ENCODE measurements at regions not wholly inside any gene's neighbourhood (a gene's known extent, or its start where the extent isn't known, plus 50 kb on each side); places are given as distances from the start of the nearest gene placed in this dataset.
"Not testable (repeated sequence)": the region's sequence is repeated elsewhere in the genome, so short reads cannot be mapped to it uniquely, and the experiment has no call there.

DNA sequence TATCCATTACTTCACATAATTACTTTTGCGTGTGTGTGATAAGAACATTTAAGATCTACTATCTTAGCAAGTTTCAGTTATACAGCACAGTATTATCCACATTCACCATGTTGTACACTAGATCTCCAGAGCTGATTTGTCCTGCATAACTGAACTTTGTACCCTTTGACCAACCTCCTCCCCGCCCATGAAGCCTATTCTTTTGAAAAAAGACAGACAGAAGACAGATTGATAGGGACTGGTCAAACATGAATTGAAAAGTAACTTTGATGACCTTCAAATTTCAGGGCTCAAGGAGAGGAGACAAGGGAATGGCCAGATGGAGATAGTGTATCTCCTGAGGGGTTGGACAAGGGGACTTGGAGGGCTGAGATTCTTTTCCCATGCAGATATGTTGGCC is 96.3 kb downstream of the CMC2 start:
- peaks cover 30% of the 10 kb centered on the region for H3K9me3 Mint-ChIP-seq

DNA sequence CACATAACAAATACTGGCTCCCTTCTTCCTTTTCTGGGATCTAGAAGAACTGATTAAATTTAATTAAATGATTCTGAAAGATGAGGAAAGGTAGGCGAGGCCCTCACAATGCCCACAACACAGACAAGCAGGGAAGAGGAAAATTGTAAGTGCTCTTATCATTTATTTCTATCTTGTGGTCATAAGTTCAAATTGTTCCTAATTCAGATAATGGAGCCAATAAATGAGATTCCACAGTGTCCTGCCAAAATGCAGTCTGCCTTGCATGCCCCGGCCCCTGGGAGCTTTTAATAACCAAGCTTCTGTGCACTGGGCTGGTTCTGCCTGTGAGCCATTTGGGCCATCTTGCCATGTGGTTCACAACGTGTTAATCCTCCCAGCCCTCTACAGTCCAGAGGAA is 97.0 kb downstream of the CMC2 start:
- DNase-seq (ENCODE audit: low spot score) (no peak), ATAC-seq (no peak)
- no peak overlapping the region for H3K27ac Mint-ChIP-seq
- peaks cover 27% of the 10 kb centered on the region for H3K9me3 Mint-ChIP-seq
- H3K4me1 Mint-ChIP-seq = no peaks in the 10 kb centered on the region
- H3K36me3 Mint-ChIP-seq = 0 out of 2 replicates have a peak, but pooled peaks cover 3% of the 10 kb centered on the region
- ChIA-PET POLR2A (interaction anchor here (0.6 kb wide), 1 partner anchor 10 kb away, joined by 4 read pairs; no protein-coding TSS in a partner anchor), CTCF (interaction anchor here (1.5 kb wide), 1 partner anchor 15 kb away, joined by 4 read pairs; no protein-coding TSS in a partner anchor)
- no peak overlapping the region for H3K4me3 Mint-ChIP-seq
- H3K27me3 Mint-ChIP-seq (ENCODE audit: low read depth) = no peaks in the 10 kb centered on the region
- TF ChIP-seq, protein P1, sequence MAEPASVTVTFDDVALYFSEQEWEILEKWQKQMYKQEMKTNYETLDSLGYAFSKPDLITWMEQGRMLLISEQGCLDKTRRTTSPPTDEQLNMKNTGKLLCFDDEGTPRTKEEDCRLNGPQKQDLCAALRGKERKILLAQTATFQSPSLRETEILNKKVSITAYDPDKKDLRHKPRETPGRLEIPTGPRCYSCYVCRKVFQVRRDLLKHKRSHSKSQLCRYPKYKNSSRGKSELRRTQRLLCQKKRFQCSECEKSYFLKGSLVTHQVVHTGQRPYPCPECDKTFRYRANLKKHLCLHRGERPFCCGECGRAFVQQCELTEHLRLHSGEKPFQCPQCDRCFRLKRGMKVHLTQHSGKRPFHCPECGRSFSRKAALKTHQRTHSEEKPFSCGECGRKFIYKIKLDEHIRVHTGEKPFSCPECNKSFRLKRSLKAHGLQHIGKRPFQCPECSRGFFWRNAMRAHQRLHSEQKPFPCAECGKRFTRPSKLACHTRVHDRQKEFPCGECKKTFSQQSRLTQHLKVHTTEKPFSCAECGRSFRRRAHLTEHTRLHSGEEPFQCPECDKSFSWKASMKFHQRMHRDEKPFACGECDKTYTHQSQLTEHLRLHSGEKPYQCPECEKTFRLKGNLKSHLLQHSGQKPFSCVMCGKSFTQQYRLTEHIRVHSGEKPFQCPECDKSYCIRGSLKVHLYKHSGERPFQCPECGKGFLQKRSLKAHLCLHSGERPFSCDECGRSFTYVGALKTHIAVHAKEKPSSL (CRISPR knock-in tag; conservative IDR thresholded peaks at IDR 0.05) = no peak
- TF ChIP-seq GABPB1 (CRISPR knock-in tag; IDR thresholded peaks at IDR 0.05) = no peak
- no peak for TF ChIP-seq OVOL2 (CRISPR knock-in tag; IDR thresholded peaks at IDR 0.05; ENCODE audit: borderline replicate concordance)
- TF ChIP-seq, protein P2, sequence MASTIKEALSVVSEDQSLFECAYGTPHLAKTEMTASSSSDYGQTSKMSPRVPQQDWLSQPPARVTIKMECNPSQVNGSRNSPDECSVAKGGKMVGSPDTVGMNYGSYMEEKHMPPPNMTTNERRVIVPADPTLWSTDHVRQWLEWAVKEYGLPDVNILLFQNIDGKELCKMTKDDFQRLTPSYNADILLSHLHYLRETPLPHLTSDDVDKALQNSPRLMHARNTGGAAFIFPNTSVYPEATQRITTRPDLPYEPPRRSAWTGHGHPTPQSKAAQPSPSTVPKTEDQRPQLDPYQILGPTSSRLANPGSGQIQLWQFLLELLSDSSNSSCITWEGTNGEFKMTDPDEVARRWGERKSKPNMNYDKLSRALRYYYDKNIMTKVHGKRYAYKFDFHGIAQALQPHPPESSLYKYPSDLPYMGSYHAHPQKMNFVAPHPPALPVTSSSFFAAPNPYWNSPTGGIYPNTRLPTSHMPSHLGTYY (CRISPR knock-in tag; IDR thresholded peaks at IDR 0.05) = no peak
- TF ChIP-seq NFATC4 (CRISPR knock-in tag; IDR thresholded peaks at IDR 0.05) = no peak
- TF ChIP-seq GRHL2 (CRISPR knock-in tag; IDR thresholded peaks at IDR 0.05; ENCODE audit: insufficient replicate concordance, severe bottlenecking) = no peak
- TF ChIP-seq, protein P3, sequence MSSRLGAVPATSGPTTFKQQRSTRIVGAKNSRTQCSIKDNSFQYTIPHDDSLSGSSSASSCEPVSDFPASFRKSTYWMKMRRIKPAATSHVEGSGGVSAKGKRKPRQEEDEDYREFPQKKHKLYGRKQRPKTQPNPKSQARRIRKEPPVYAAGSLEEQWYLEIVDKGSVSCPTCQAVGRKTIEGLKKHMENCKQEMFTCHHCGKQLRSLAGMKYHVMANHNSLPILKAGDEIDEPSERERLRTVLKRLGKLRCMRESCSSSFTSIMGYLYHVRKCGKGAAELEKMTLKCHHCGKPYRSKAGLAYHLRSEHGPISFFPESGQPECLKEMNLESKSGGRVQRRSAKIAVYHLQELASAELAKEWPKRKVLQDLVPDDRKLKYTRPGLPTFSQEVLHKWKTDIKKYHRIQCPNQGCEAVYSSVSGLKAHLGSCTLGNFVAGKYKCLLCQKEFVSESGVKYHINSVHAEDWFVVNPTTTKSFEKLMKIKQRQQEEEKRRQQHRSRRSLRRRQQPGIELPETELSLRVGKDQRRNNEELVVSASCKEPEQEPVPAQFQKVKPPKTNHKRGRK (CRISPR knock-in tag; IDR thresholded peaks at IDR 0.05; ENCODE audit: borderline replicate concordance) = no peak
- no peak for TF ChIP-seq NR3C1 (CRISPR knock-in tag; conservative IDR thresholded peaks at IDR 0.05; ENCODE audit: low read depth)
- TF ChIP-seq IRF2 (CRISPR knock-in tag; IDR thresholded peaks at IDR 0.05; ENCODE audit: borderline replicate concordance, low read depth) = no peak
- TF ChIP-seq PRRX2 (CRISPR knock-in tag; IDR thresholded peaks at IDR 0.05) = no peak

More for the DNA sequence above, 96.3 kb downstream of the CMC2 start:
- ChIA-PET POLR2A (no interaction called here), CTCF (interaction anchor here (1.5 kb wide), 1 partner anchor 14 kb away, joined by 4 read pairs; no protein-coding TSS in a partner anchor)
- Mint-ChIP-seq H3K27ac (no peak overlapping the region), H3K4me1 (no peaks in the 10 kb centered on the region), H3K4me3 (no peak overlapping the region), H3K36me3 (0 out of 2 replicates have a peak, but pooled peaks cover 3% of the 10 kb centered on the region), H3K27me3 (ENCODE audit: low read depth) (no peaks in the 10 kb centered on the region)
- ATAC-seq = no peak
- DNase-seq (ENCODE audit: low spot score) = no peak
- TF ChIP-seq ZNF121 (CRISPR knock-in tag; IDR thresholded peaks at IDR 0.05) (no peak), ETV6 (CRISPR knock-in tag; IDR thresholded peaks at IDR 0.05) (no peak), NR3C1 (CRISPR knock-in tag; conservative IDR thresholded peaks at IDR 0.05; ENCODE audit: low read depth) (no peak), SMAD3 (CRISPR knock-in tag; IDR thresholded peaks at IDR 0.05; ENCODE audit: borderline replicate concordance) (no peak), ZNF423 (CRISPR knock-in tag; IDR thresholded peaks at IDR 0.05) (no peak)
- TF ChIP-seq, protein P4, sequence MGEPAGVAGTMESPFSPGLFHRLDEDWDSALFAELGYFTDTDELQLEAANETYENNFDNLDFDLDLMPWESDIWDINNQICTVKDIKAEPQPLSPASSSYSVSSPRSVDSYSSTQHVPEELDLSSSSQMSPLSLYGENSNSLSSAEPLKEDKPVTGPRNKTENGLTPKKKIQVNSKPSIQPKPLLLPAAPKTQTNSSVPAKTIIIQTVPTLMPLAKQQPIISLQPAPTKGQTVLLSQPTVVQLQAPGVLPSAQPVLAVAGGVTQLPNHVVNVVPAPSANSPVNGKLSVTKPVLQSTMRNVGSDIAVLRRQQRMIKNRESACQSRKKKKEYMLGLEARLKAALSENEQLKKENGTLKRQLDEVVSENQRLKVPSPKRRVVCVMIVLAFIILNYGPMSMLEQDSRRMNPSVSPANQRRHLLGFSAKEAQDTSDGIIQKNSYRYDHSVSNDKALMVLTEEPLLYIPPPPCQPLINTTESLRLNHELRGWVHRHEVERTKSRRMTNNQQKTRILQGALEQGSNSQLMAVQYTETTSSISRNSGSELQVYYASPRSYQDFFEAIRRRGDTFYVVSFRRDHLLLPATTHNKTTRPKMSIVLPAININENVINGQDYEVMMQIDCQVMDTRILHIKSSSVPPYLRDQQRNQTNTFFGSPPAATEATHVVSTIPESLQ (CRISPR knock-in tag; IDR thresholded peaks at IDR 0.05) = no peak
- TF ChIP-seq, protein P5, sequence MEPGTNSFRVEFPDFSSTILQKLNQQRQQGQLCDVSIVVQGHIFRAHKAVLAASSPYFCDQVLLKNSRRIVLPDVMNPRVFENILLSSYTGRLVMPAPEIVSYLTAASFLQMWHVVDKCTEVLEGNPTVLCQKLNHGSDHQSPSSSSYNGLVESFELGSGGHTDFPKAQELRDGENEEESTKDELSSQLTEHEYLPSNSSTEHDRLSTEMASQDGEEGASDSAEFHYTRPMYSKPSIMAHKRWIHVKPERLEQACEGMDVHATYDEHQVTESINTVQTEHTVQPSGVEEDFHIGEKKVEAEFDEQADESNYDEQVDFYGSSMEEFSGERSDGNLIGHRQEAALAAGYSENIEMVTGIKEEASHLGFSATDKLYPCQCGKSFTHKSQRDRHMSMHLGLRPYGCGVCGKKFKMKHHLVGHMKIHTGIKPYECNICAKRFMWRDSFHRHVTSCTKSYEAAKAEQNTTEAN (CRISPR knock-in tag; IDR thresholded peaks at IDR 0.05) = no peak

DNA sequence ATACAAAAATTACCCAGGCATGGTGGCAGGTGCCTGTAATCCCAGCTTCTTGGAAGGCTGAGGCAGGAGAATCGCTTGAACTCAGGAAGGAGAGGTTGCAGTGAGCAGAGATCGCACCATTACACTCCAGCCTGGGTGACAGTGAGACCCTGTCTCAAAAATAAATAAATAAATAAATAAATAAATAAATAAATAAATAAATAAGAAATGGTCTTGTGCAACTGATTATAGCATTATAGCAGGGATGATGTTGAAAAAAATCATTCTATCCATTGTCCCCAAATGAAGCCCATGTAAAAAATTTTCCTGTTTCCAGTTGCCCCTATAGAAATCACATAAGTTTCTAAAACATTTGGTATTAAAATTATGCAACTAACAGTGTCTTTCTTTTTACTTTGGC is 100.5 kb downstream of the CMC2 start:
- H3K27ac Mint-ChIP-seq; CTCF ChIA-PET; H3K27me3 Mint-ChIP-seq (ENCODE audit: low read depth); H3K4me3 Mint-ChIP-seq; H3K4me1 Mint-ChIP-seq; POLR2A ChIA-PET; H3K36me3 Mint-ChIP-seq; H3K9me3 Mint-ChIP-seq; DNase-seq (ENCODE audit: low spot score); ATAC-seq: not testable (repeated sequence)

All from WTC11 (cell line).